ENCODE measurements at regions not wholly inside any gene's neighbourhood (a gene's known extent, or its start where the extent isn't known, plus 50 kb on each side); places are given as distances from the start of the nearest gene placed in this dataset.

GRCh38 chr10:58066126-58066525 lies 201.6 kb downstream of the IPMK start:
- BruUV-seq (replicated peaks): no TSS peak
- FAIRE-seq (no peak), ATAC-seq (no peak), DNase-seq (ENCODE audit: low spot score) (no peak)
- in situ Hi-C loops (cut with HindIII; ENCODE audit: extremely low pct_ligation_motif_present, low pct_unique_long_range_greater_than_20kb) (loop anchor here (25.0 kb wide), 1 partner anchor 729 kb away; no protein-coding TSS in a partner anchor), intact Hi-C loops (cut with micrococcal nuclease; ENCODE audit: unreplicated experiment) (no loop called here)
- no peaks in the 10 kb centered on the region for H3K79me2 ChIP-seq (ENCODE audit: insufficient read depth, low read length)
- TF ChIP-seq TARDBP (CRISPR knock-in tag; IDR thresholded peaks at IDR 0.05) (no peak), ZNF546 (CRISPR knock-in tag; conservative IDR thresholded peaks at IDR 0.05) (no peak)
- H3K36me3 ChIP-seq (replicated peaks in 1 of 2; ENCODE audit: control insufficient read depth in 1 of 2, insufficient read depth in 2 of 2, low read length in 2 of 2): no peaks in the 10 kb centered on the region
- no peaks in the 10 kb centered on the region for H3K9me3 ChIP-seq (ENCODE audit: low read length)
- H3K4me3 ChIP-seq (replicated peaks in 1 of 3; ENCODE audit: insufficient read depth in 1 of 3, low read depth in 2 of 3, low read length in 3 of 3): no peak overlapping the region
- H3K27me3 ChIP-seq (ENCODE audit: control insufficient read depth in 1 of 2, insufficient read depth in 2 of 2, low read length in 2 of 2): peaks cover 0 to 5% of the 10 kb centered on the region in 2 experiments; a peak in 1 of 5 replicates
- no peak overlapping the region for H3K4me2 ChIP-seq (ENCODE audit: low read depth, low read length)
- no peaks in the 10 kb centered on the region for H4K20me1 ChIP-seq (ENCODE audit: insufficient read depth, low read length)
- H3K27ac ChIP-seq (ENCODE audit: extremely low read length, insufficient read depth, low read length): no peak overlapping the region
- no peak overlapping the region for H3K9ac ChIP-seq (ENCODE audit: insufficient read depth, low read depth, low read length)
- no peaks in the 10 kb centered on the region for H3K4me1 ChIP-seq (ENCODE audit: insufficient read depth, low read length)
- ChIA-PET POLR2A (no interaction called here), CTCF (ENCODE audit: low intra/inter-chr PET ratio, low total read pairs) (interaction anchor here (1.9 to 2.8 kb wide), 3 partner anchors 349 to 727 kb away, joined by 7 to 21 read pairs (median 9); no protein-coding TSS in a partner anchor)
- WGBS (ENCODE audit: low lambda C conversion rate): 15% methylated on average over 4 of the region's 4 CpGs
- H2AFZ ChIP-seq (ENCODE audit: low read length): no peak overlapping the region

DNA sequence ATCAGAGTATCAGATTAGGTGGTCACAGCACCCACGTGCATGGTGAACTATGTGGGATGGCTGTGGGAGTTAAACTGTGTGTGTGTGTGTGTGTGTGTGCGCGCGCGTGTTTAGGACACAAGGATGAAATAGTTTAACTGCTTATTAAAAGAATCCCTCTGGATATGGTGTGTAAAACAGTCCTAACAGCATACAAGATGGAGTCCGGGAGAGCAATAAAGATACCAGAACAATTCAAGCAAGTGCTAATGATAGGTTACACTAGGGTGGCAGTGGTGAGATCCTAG lies 202.2 kb downstream of the IPMK start:
- in situ Hi-C loops (cut with HindIII; ENCODE audit: extremely low pct_ligation_motif_present, low pct_unique_long_range_greater_than_20kb) (loop anchor here (25.0 kb wide), 1 partner anchor 728 kb away; no protein-coding TSS in a partner anchor), intact Hi-C loops (cut with micrococcal nuclease; ENCODE audit: unreplicated experiment) (loop anchor here (1.0 kb wide), 2 partner anchors 408 to 726 kb away; no protein-coding TSS in a partner anchor)
- no peaks in the 10 kb centered on the region for H3K36me3 ChIP-seq (replicated peaks in 1 of 2; ENCODE audit: control insufficient read depth in 1 of 2, insufficient read depth in 2 of 2, low read length in 2 of 2)
- no peak overlapping the region for H3K4me2 ChIP-seq (ENCODE audit: low read depth, low read length)
- no peak overlapping the region for H3K9ac ChIP-seq (ENCODE audit: insufficient read depth, low read depth, low read length)
- CTCF ChIA-PET (ENCODE audit: low intra/inter-chr PET ratio, low total read pairs): interaction anchor here (1.2 to 2.8 kb wide), 4 partner anchors 348 to 726 kb away, joined by 6 to 21 read pairs (median 8); no protein-coding TSS in a partner anchor
- peaks cover 0 to 5% of the 10 kb centered on the region in 2 experiments; a peak in 1 of 5 replicates for H3K27me3 ChIP-seq (ENCODE audit: control insufficient read depth in 1 of 2, insufficient read depth in 2 of 2, low read length in 2 of 2)
- H2AFZ ChIP-seq (ENCODE audit: low read length): no peak overlapping the region
- no peaks in the 10 kb centered on the region for H3K79me2 ChIP-seq (ENCODE audit: insufficient read depth, low read length)
- no peaks in the 10 kb centered on the region for H3K4me1 ChIP-seq (ENCODE audit: insufficient read depth, low read length)
- FAIRE-seq (no peak), DNase-seq (ENCODE audit: low spot score) (no peak), ATAC-seq (no peak)
- POLR2A ChIA-PET: no interaction called here
- 27% methylated on average over 6 of the region's 6 CpGs for WGBS (ENCODE audit: low lambda C conversion rate)
- TF ChIP-seq NFIB (CRISPR knock-in tag; IDR thresholded peaks at IDR 0.05; ENCODE audit: borderline replicate concordance) (no peak), POLR2AphosphoS2 (IDR thresholded peaks at IDR 0.05; ENCODE audit: low read depth, low read length) (no peak), DMAP1 (CRISPR knock-in tag; IDR thresholded peaks at IDR 0.05) (no peak), ZNF264 (CRISPR knock-in tag; IDR thresholded peaks at IDR 0.05) (no peak), ZMYM4 (CRISPR knock-in tag; IDR thresholded peaks at IDR 0.05) (no peak), PAF1 (CRISPR knock-in tag; IDR thresholded peaks at IDR 0.05) (no peak), CREB1 (IDR thresholded peaks at IDR 0.05) (no peak), CREB1 (CRISPR knock-in tag; IDR thresholded peaks at IDR 0.05) (no peak), NKX3-1 (CRISPR knock-in tag; IDR thresholded peaks at IDR 0.05) (no peak), MBD4 (IDR thresholded peaks at IDR 0.05; ENCODE audit: borderline replicate concordance, low read length) (no peak), ZC3H13 (CRISPR knock-in tag; IDR thresholded peaks at IDR 0.05) (no peak)
- TF ChIP-seq, protein P1, sequence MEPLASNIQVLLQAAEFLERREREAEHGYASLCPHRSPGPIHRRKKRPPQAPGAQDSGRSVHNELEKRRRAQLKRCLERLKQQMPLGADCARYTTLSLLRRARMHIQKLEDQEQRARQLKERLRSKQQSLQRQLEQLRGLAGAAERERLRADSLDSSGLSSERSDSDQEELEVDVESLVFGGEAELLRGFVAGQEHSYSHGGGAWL (CRISPR knock-in tag; IDR thresholded peaks at IDR 0.05): no peak
- TF ChIP-seq, protein P2, sequence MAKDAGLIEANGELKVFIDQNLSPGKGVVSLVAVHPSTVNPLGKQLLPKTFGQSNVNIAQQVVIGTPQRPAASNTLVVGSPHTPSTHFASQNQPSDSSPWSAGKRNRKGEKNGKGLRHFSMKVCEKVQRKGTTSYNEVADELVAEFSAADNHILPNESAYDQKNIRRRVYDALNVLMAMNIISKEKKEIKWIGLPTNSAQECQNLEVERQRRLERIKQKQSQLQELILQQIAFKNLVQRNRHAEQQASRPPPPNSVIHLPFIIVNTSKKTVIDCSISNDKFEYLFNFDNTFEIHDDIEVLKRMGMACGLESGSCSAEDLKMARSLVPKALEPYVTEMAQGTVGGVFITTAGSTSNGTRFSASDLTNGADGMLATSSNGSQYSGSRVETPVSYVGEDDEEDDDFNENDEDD (CRISPR knock-in tag; IDR thresholded peaks at IDR 0.05; ENCODE audit: borderline replicate concordance): no peak
- no peaks in the 10 kb centered on the region for H4K20me1 ChIP-seq (ENCODE audit: insufficient read depth, low read length)
- H3K9me3 ChIP-seq (ENCODE audit: low read length): no peaks in the 10 kb centered on the region
- no peak overlapping the region for H3K4me3 ChIP-seq (replicated peaks in 1 of 3; ENCODE audit: insufficient read depth in 1 of 3, low read depth in 2 of 3, low read length in 3 of 3)
- no TSS peak for BruUV-seq (replicated peaks)
- no peak overlapping the region for H3K27ac ChIP-seq (ENCODE audit: extremely low read length, insufficient read depth, low read length)

Measured in HepG2 (cell line).